Hypothalamus (tissue), 51 donors: ENCODE measurements at regions not wholly inside any gene's neighbourhood (a gene's known extent, or its start where the extent isn't known, plus 50 kb on each side); places are given as distances from the start of the nearest gene placed in this dataset.

Experiments
- DNase-seq, 51 donors: peaks; one replicate each; lab custom pipeline; 2025; lab: John Stamatoyannopoulos, UW

DNA sequence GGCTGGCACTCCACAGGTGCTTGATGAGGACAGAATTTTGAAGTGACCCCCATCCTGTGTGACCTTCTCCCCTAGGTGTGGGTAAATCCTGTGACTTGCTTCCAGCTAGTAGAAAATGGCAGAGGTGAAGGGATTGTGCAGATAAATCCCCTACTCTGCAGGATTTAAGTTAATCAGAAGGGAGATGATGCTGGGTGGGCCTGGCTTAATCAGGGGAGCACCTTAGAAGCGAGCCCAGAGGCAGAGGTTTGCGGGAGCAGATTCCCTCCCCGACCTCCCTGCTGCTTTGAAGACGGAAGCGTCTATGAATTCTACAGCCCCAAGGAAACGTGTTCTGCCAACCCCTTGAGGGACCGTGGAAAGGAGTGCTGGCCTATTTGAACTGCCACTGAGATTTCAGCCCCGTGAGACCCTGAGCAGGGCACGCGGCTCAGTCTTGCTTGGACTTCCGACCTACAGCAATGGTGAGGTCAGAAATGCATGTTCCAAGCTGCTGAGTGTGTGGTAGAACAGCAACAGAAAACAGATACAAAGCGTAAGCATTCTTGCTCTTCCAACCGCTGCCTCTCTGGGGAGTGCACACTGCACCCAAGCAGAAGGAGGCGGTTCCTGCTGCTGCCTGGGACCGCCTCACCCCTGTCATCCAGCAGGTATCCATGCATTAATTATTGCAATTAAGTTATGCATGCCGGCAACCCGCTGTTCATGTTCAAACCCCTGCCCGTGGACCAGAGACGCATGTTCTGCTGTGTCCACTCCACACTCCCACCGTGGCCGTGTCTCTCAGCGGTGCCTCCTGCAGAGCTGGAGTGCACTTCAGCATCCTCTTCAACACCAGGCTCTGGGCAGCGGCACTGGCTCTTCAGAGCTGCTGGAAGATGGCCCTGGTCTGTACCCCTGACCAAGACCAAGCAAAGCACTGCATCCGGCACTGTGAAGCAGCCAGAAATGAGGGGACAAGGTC is 54.6 kb upstream of the RXRA start:
- no peak for DNase-seq

DNA sequence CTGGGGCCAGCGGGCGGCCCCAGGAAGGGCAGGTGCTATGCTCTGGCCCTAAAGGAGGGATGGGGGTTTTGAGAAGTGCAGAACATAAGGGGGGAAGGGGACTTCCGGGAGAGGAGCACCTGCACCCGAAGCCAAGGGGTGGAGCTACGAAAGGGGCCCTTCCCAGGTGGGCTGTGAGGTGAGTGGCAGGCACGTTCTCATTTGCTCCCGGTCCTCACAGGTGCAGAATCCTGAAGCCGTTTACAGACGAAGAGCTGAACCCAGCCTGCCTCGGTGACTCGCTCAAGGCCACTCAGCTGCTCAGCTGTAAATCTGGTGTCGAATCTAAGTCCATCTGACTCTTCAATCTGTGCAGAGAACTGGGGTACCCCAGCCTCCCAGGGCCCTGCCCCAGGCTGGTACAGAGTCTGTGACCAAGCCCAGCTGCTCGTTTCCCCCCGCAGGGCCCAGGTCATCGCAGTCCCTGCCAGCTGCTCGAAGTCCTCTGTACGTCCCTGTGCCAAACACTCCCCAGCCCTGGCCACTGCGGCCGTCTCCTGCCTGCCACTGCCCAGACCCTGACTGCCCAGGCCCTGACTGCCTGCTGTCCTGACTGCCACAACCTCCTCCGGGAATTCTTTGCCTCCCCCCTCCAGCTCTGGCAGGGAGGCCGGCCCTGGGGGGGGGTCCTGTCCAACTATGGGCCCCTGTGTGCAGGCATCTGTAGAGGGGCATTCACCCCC is 53.8 kb upstream of the RXRA start:
- no peak for DNase-seq

DNA sequence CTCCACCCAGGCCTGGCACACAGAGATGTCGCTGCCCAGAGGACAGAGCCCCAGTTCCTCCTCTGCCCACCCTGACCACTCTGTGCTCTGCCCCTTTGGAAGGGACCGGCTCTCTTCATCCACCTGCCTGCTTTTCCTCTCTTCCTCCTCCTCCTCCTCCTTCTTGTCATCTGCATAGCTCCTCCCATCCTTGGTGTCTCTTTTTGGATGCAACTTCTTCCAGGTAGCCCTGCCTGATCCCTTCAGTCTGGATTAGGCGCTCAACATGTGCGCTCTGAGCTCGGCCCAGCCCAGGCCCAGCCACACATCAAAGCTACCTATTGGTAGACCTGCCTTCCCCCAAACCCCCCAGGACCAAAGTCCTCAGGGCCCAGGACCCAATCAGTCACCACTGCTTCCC is 52.6 kb upstream of the RXRA start:
- DNase-seq = no peak

DNA sequence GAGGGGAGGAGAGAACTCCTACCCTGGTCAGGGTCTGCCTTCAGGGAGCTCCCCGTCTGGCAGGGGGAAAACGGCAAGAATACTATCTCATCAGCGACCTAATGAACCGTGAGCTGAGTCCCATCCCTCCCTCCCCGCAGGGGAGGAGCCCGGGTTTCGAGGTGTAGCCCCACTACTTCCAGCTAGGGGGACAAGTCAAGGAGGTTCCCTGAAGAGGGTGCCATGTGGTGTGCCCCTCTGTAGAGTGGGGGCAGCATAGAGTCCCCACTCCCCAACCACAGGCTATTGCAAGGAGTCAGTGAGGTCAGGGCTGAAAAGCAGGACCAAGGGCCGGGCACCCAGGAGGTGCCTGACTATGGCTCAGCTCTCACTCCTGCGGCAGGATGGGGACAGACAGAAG is 50.9 kb upstream of the RXRA start:
- no peak for DNase-seq

DNA sequence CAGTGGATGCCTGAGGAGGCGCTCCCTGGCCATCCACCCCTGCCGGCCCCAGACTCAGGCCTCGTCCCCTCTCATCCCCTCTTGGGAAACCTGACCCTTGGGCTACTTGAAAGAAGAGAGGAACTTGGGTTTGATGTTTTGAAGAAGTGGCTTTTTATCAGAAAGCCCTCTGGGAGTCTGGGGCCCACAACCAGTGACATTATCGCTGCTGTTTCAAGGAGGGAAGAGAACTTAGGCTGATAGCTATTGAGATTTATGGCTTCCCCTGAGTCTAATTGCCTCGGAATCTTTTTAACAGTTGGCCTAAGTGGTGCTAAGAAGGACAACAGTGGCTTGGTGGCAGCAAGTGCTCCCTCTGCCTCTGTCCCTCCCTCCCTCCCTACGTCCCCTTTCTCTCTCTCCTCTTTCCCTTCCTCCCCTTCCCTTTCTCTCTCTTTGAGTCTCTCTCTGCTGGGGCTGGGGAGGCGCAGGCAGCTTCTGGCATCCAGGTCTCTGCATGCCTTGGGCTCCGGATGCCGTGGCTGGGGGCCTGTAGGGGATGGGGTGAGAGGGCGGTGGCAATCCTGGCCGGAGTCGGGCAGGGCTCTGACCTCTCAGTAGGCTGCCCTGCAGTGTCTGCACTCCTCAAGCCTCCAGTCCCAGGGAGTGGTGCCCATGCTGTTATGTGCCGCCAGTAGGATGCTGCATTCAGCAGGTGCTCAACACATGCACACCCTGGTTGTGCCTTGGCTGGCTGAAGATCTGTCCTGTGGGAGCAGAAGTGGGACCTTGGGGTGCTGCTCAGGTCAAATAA is 49.6 kb upstream of the RXRA start:
- DNase-seq = no peak
